HG03045 (cell line): ENCODE measurements at regions not wholly inside any gene's neighbourhood (a gene's known extent, or its start where the extent isn't known, plus 50 kb on each side); places are given as distances from the start of the nearest gene placed in this dataset.

ENCODE experiments used
- ATAC-seq: cut with Tn5 transposase; IDR thresholded peaks from one replicate; pipeline ENCODE4 v1.9.1; 2021; ENCODE audit warnings: mild to moderate bottlenecking, moderate library complexity; ENCODE audit not compliant: unreplicated experiment

DNA sequence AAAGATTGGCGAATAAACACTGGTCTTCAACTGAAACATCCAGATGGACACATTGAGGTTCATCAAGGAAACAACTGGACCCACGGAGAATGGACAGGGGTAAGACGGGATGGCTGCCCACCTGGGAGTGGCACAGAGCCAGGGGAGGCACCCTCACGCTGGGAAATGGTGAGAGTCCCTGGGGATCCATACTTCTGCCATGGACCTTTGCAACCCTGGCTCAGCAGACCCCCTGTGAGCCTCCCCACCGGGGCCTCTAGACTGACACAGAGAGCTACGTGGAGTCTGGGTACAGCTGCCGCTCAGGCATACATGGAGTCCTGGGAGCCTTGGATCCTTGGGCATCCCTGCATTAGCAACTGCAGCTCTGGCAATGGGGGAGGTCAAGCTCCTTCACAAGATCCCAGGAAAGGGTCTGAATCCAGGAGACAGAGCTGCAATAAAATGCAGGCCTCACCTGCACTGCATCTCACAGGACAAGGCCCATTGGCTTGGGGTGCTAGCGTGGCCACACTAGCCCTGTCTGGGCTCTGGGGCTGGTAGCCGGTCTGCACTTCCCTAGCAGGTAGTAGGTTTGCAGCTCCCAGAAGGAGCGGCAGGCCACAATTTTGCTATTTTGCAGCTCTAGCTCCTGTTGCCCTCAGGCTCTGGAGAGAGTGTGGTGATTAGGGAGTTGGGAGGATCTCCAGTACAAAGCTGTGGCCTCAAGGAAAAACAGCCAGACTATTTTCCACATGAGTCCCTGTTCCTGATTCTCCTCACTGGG is 496.4 kb upstream of the LRRC4C start:
- ATAC-seq: no peak

DNA sequence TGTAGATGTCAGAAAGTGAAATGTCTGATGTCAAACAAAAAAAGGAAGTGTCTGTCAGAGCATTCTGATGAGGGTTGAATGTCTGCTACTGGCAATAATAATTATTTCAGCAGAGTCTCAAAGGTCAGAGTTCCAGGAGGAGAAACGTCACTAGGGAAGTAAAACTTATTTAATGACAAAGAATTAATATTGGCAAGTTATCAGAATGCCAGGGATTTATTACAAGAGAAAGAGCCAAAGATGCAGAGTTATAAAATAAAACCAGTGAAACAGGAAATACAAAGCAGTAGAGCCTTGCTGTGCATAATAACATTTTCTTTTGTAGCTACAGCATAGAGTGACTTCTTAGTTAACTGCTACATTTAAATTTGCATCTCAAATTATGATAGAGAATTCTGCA is 504.0 kb upstream of the LRRC4C start:
- ATAC-seq: no peak

DNA sequence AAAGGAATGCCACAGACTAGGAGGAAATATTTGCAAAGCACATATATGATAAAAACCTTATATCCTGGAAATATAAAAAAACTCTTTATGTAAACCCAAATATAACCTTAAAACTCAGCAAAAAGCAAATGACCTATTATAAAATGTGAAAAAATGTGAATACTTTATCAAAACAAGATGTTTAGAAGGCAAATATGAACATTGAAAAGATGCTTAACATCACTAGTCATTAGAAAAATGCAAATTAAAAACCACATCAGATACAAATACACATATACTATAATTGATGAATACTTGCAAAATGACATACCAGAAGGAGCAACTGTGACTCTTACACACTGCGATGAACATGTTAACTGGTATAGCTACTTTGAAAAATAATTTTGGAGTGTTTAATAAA is 511.2 kb upstream of the LRRC4C start:
- no peak for ATAC-seq

DNA sequence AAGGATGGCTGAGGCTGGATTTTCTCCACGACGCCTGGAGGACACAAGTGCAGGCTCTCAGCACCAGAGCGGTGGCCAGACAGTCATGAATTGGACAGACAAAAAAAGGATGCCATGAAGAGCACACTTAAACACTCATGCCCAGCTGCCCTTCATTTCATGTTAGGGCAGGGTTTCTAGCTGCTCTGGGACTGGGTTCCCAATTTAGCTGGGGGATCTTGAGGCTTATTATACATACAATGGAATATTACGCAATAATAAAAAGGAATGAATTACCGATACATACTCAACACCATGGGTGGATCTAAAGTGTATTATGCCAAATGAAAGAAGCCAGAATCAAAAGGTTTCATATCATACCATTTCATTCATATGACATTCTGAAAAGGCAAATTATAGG is 512.1 kb upstream of the LRRC4C start:
- no peak for ATAC-seq

DNA sequence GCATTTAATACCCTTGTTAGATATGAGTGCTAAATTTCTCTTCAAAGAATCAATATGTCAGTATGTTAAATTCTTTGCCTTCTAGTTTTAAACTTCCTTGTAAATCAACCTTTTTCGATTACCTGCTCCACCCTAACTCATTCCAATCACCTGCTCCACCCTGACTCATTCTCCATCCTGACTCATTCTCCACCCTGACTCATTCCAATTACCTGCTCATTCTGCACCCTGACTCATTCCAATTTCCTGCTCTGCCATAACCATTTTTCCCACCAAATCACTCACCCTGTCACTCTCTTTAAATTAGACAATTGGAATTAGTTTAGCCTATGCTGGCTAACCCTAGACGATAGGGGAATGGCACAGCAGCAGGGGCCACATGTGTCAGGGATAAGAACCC is 519.5 kb upstream of the LRRC4C start:
- no peak for ATAC-seq

DNA sequence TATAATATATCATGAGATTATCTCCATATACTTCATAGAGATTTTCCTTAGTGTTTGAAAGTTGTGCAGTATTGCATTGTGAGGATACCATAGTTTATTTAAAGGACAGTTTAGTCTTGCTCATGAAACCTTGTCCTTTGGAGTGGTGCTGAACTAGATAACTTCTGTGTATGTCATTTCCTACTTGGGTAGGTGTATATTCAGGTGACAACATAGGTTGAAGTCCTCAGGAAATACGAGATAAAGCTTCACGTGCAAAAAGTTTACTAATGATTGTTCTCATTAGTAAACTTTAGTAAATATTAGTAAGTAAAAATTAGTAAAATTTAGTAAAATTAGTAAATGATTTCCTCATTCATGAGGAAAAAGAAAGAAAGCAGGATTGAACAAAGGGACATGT is 521.3 kb upstream of the LRRC4C start:
- ATAC-seq: no peak

DNA sequence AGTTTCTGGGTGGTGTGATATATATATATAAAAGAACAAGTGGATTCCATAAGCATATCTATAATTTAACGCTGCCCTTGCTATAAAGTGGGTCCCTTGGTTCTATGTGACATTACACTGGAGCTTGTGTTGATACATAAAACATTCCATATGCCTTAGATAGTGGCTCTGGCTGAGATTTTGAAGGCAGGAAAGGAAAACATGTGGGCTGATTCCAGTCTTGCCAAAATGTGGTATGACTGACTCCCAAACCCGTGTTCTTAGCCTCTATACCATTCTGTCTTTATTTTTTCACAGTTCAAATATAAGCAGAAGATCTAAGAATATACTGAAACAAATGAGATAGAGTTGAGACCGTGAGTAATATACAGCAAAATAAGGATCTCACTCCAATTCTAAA is 522.8 kb upstream of the LRRC4C start:
- no peak for ATAC-seq

DNA sequence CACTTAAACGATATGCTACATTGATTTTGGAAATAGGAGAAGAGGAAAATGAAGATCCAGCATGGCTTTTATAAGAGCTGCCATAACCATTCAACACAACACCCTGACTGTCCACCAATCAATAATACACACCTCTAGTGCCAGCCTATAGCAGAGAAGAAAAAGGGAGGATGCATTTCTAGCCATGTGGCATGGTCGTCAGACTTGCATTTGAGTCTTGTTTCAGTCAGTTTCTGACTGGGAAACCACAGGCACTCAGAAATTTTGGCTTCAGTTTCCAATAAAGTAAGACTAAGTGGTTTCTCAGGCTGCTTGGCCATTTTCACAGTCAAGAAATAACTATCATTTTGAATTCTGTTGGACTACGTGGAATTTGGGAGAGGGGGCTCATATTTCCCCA is 523.5 kb upstream of the LRRC4C start:
- no peak for ATAC-seq

DNA sequence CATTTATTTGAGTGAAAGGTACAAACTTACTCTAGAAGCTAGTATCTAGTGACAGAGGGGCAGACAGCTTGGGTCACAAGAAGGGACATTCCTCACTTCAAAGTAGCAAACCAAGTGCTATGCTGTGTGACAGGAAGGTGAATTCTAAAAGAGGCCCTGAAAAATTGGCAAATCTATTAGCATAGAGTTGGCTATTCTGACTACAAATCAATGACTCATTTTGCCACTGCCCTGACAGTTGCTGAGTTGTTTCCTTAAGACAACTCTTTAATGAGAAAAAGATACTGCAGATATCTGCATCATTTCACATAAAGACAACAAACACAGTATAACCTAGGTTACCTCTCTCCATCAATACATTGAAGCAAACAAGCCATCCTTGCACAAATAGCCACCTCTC is 524.0 kb upstream of the LRRC4C start:
- ATAC-seq: no peak

DNA sequence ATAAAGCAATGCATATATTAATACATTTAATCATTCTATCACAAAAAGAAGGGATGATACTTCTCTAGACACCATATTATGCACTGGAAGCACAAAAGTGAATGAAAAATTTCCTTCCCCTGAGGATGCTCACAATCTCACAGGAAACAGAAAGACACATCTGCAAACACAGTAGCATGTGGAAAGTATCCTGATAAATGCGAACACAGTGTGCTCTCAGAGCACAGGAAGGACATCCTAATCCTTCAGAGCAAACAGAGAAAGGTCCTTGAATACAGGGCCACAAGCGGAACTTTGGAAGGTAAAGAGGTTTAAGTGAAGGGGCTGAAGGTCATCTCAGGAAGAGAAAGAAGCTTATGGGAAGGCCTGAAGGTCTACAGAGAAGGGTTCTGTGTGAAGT is 524.6 kb upstream of the LRRC4C start:
- ATAC-seq: no peak

DNA sequence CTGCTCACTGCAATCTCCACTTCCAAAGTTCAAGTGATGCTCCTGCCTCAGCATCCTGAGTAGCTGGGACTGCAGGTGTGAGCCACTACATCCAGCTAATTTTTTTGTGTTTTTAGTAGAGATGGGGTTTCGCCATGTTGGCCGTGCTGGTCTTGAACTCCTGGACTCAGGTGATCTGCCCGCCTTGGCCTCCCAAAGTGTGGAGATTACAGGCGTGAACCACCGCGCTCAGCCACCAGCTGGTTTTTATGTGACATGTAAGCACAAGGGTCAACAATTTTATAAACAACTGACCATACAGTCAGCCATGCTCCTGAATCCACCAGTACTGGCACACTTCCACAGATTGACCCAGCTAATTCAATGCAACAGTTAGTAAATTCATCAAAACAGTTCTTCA is 526.3 kb upstream of the LRRC4C start:
- ATAC-seq: no peak

DNA sequence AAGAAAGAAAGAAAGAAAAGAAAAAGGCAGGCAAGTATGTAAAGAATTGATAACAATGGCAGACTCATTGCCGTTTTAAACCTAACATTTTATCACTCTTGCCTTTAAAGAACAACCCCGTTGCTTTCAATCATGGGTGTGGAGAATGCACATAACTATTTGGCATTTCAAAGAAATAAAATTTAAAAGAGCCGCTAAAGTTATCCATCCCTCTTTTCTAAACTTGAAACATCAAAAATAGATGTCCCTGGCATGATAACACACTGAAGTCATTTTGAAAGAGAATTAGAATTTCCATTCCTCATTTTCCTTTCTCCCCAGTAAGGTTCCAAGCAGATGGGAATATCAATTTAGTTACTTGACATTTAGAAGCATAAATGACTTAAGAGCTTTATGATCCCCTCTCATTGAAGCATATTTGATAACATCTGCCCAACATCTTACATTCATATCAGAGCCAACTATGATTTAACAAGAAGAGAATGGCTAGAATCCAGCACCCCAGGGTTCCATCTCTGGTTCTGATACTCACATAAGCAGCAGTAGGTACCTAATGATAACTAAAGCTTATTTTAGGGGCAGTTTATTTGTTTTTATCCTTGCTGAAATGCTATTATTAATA is 529.6 kb upstream of the LRRC4C start:
- ATAC-seq: no peak

DNA sequence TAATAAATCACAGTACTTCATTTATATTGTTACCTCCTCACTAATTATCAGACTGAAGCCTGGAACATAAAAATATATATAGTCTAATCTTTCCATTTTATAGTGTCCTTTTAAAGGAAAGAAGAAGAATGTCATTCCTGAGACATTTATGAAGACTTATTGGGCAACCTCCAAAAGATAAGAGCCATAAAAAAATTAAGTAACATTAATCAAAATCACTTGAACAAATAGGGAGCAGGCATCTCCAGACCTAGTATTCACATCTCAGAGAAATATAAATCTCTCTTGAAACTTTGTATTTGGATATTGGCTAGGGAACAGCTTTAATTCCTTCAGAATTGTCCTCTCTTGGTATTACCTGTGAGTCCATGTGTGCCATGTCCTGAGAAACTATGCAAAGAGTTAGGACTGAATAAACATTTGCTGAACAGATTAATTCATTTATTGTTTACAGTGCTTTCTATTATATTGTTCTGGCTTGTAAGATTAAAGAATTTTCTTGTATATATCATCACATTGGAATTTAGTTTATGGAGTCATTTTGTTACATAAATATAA is 530.5 kb upstream of the LRRC4C start:
- ATAC-seq: no peak

DNA sequence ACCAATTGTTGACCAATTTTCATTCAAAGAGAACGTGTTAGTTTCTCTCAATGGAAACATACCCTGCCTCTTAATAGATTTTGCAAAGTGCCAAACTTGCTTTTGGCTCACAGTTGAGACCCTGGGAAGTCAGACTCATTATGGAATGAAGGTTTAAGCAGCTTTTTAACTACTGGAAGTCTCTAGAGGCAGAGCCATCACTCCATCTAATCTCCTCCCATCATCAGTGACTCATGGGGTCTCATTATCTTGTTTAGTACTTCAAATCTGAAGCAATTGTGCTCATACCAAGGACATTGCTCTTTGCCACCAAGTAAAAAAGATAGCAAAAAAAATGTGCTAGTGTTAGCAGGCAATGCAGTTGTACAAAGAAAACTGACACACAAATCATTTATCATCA is 537.1 kb upstream of the LRRC4C start:
- ATAC-seq: no peak

DNA sequence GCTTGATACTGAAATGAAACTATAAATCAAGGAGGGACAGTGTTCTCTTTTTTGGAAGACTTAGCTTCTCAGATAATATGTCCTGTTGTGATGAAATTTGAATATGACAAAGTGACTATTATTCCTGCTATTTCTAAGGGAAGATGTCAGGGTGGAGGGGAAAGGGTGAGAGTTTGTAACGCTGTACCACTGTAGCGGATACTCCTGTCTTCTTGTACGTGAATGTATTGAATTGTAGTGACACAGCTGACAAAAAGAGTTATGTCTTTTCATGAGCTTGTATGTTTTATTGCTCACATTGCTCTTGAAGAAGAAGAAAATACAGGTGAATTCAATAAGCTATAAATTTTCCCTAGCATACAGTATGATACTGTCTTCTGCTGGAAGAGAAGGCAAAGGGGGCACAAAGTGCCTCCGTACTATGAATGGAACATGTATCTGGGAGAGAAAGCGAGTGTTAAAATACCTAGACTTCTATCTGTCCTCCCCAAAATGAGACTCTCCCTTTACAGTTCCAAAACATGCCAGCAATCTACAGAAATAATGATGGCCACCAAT is 538.5 kb upstream of the LRRC4C start:
- ATAC-seq: no peak

DNA sequence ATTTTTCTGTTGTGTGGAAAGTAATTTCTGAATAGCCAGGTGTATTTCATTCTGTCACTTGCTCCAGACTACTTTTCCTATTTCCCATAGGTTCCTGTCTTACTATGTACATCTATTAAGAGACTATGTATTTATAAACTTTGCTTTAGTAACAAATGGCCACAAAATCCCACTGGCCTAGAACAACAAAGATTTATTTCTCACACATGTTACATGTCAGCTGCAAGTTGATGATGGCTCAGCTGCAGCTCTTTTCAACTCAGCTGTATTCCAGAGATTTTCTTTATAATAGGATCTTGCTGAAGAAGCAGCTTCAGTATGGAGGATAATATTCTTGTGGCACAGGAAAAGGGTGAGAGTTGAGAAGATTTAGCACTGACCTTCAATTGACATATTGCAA is 539.6 kb upstream of the LRRC4C start:
- no peak for ATAC-seq

DNA sequence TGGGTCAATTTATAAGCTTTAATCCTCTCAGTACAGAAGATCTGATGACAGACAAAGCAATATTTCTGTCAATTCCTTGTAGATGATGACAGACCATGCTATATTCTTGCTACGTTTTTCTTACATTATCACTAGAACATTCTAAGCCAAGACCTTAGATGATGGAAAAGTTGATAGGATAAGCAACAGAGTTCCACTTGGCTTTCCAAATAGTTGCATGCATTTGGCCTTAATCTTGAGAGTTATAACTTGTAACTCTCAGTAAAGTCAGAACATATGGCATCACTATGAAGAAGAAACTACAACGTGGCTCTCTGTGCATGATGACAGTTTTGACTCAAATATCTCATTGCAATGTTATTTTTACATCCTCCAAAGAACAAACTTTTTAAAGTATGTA is 544.3 kb upstream of the LRRC4C start:
- ATAC-seq: no peak

DNA sequence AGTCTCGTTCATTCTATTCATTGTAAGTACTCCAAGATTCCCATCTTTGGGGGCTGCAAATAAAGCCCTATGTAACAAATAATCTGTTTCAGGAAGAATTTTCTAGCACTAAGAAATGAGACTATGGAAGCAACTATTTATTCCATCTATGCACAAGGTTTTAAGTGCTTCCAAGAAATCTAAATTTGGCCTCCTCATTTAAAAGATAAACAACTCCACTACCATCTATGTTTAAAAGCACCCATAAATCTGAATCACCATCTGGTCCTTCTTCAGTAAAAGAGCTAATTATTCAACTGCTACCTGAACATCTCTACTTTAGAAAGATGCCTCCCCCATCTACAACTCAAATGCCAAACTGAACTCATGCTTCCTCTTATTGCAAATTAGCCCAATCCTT is 547.3 kb upstream of the LRRC4C start:
- ATAC-seq: no peak

DNA sequence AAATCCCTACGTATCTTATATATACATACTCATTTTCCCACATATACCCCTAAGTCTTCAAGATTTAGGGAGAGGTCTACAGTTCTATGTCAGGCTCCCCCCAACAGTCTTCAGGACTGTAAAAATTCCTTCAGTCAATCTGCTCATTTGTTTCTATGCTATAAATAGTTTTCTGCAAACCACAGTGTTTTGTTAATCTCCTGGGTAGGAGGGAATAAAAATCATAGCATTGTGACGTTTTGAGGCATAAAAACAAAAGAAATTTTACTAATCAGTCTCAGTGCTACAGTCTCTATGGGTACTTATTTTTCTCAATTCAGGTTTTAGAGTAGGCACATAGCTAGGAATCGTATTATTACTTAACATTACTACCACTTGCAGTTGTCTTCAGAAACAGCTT is 552.8 kb upstream of the LRRC4C start:
- no peak for ATAC-seq

DNA sequence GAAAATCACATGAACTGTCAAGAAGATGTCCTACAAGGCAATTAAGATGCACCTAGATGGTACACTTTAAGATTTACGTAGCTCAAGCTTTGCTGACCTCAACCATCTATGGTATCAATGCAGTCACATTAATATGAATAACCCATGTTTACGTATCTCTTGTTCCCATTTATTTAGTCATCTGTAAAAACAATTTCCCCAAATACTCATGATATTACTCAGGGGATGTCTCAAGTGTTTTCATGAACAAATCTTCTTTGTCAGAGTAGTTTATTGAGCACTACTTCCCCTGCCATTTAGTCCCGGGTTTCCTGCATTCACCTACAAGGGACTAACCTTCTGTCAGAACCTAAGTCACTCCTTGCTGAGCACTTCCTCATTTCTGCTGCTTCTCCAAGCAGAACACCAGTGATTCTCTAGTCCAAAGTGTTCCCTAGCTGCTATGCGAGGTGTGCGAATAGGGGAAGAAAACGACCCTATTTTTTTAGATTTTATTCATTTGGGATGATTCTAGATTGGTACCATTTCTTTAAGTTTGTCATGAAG is 554.3 kb upstream of the LRRC4C start:
- no peak for ATAC-seq

DNA sequence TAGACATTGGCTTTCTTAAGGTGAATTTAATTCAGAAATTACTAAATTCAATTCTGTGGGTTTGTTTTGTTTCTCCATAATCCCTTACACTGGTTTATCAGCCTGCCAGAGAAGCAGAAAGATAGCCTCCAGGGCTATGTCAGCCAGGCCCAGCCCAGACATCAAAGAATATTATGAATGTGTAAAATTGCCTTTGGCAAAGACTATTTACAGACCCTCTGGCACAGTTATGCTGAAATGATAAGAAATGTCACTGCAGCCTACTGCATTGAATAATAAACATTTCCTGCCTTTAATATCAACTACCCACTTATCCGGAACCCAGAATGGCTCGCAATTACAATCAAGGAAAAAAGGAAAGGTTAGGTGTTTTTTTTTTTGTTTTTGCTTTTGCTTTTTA is 562.5 kb upstream of the LRRC4C start:
- ATAC-seq: no peak

DNA sequence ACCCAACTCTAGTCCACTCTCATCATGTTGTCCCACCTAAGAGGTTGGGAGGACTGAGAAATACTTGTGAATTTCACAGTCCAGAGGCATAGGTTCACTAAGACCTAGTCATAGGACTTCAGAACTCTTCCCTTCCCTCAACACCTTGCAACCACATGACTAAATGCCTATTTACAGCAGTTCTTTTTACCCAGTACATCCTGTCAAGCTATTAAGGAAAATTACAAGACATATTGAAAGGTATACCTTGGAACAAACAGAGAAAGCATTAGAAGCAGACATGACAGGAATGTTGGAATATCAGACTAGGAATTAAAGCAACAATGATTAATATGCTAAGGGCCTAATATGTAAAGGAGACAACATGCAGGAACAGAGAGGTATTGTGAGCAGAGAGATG is 563.8 kb upstream of the LRRC4C start:
- no peak for ATAC-seq
